ENCODE measurements at regions not wholly inside any gene's neighbourhood (a gene's known extent, or its start where the extent isn't known, plus 50 kb on each side); places are given as distances from the start of the nearest gene placed in this dataset.
A peak's percentile ranks its signal among the peaks of the same experiment; 100 is the strongest.

GRCh38 chr1:217048104-217048707 is 325.0 kb upstream of the ESRRG start:
- peak; percentile 30; the same call in 1 of the 2 replicates for TF ChIP-seq RAD21 (IDR thresholded peaks at IDR 0.05; ENCODE audit: low read depth)
- TF ChIP-seq REST (IDR thresholded peaks at IDR 0.05; ENCODE audit: low read depth): no peak
- TF ChIP-seq YY1 (IDR thresholded peaks at IDR 0.05; ENCODE audit: low read depth): no peak
- no peak for TF ChIP-seq TCF12 (IDR thresholded peaks at IDR 0.05; ENCODE audit: low read depth)
- TF ChIP-seq TEAD4 (IDR thresholded peaks at IDR 0.05): no peak

GRCh38 chr1:217040711-217041455 is 317.7 kb upstream of the ESRRG start:
- no peak for TF ChIP-seq FOXM1 (IDR thresholded peaks at IDR 0.05; ENCODE audit: borderline replicate concordance, low read depth)
- TF ChIP-seq EGR1 (IDR thresholded peaks at IDR 0.05): no peak
- no peak for TF ChIP-seq YY1 (IDR thresholded peaks at IDR 0.05; ENCODE audit: low read depth)
- no peak for TF ChIP-seq EP300 (IDR thresholded peaks at IDR 0.05; ENCODE audit: borderline replicate concordance)
- TF ChIP-seq CREB1 (IDR thresholded peaks at IDR 0.05; ENCODE audit: low read depth): no peak
- TF ChIP-seq REST (IDR thresholded peaks at IDR 0.05; ENCODE audit: low read depth): no peak
- TF ChIP-seq ZBTB7A (IDR thresholded peaks at IDR 0.05; ENCODE audit: low read depth): no peak
- no peak for TF ChIP-seq CEBPB (IDR thresholded peaks at IDR 0.05)
- no peak for TF ChIP-seq TAF1 (IDR thresholded peaks at IDR 0.05; ENCODE audit: low read depth)
- TF ChIP-seq USF1 (IDR thresholded peaks at IDR 0.05): no peak
- TF ChIP-seq MAX (IDR thresholded peaks at IDR 0.05): no peak

GRCh38 chr1:217039926-217040325 is 316.7 kb upstream of the ESRRG start:
- TF ChIP-seq CEBPB (IDR thresholded peaks at IDR 0.05) (no peak), NFIC (IDR thresholded peaks at IDR 0.05) (no peak), FOXM1 (IDR thresholded peaks at IDR 0.05; ENCODE audit: borderline replicate concordance, low read depth) (no peak), ZBTB7A (IDR thresholded peaks at IDR 0.05; ENCODE audit: low read depth) (no peak), EP300 (IDR thresholded peaks at IDR 0.05; ENCODE audit: borderline replicate concordance) (no peak), EGR1 (IDR thresholded peaks at IDR 0.05) (no peak), TEAD4 (IDR thresholded peaks at IDR 0.05) (no peak), TAF1 (IDR thresholded peaks at IDR 0.05; ENCODE audit: low read depth) (no peak), TCF12 (IDR thresholded peaks at IDR 0.05; ENCODE audit: low read depth) (no peak), MAX (IDR thresholded peaks at IDR 0.05) (no peak), USF1 (IDR thresholded peaks at IDR 0.05) (no peak), YY1 (IDR thresholded peaks at IDR 0.05; ENCODE audit: low read depth) (no peak), CREB1 (IDR thresholded peaks at IDR 0.05; ENCODE audit: low read depth) (no peak), REST (IDR thresholded peaks at IDR 0.05; ENCODE audit: low read depth) (no peak), RAD21 (IDR thresholded peaks at IDR 0.05; ENCODE audit: low read depth) (no peak)

GRCh38 chr1:217036757-217037156 is 313.5 kb upstream of the ESRRG start:
- TF ChIP-seq USF1 (IDR thresholded peaks at IDR 0.05) (no peak), ZBTB7A (IDR thresholded peaks at IDR 0.05; ENCODE audit: low read depth) (no peak), EP300 (IDR thresholded peaks at IDR 0.05; ENCODE audit: borderline replicate concordance) (no peak), MAX (IDR thresholded peaks at IDR 0.05) (no peak), YY1 (IDR thresholded peaks at IDR 0.05; ENCODE audit: low read depth) (no peak), EGR1 (IDR thresholded peaks at IDR 0.05) (no peak), NFIC (IDR thresholded peaks at IDR 0.05) (no peak)
